ENCODE measurements at regions not wholly inside any gene's neighbourhood (a gene's known extent, or its start where the extent isn't known, plus 50 kb on each side); places are given as distances from the start of the nearest gene placed in this dataset.

DNA sequence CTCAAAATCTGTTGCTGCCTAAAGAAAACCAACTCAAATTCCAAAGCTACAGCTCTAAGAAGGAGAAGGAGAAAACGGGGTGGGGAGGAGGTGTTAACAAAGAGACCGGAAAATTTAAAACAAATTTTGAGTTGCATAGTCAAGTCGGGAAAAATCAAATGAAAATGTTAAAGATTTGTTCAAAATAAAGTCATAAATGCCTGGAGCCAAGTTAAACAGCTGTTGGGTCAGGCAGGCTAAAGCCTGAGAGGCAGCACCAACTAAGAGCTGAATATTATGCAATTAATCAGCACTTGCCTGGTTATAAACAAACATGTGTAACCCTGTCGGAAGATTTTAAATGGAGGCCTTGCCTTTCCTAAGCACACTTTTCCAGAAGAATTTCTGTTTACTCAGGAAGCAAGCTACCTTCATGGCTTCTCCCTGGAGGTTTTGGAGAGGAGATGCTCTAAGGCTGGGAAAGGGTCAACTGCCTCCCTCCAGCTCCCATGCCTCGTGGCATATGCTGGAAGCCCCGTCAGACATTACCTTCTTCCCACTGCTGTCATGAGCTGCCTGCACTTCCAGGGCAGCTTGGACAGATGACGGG lies 270.5 kb downstream of the DMRT2 start:
- TF ChIP-seq, protein P1, sequence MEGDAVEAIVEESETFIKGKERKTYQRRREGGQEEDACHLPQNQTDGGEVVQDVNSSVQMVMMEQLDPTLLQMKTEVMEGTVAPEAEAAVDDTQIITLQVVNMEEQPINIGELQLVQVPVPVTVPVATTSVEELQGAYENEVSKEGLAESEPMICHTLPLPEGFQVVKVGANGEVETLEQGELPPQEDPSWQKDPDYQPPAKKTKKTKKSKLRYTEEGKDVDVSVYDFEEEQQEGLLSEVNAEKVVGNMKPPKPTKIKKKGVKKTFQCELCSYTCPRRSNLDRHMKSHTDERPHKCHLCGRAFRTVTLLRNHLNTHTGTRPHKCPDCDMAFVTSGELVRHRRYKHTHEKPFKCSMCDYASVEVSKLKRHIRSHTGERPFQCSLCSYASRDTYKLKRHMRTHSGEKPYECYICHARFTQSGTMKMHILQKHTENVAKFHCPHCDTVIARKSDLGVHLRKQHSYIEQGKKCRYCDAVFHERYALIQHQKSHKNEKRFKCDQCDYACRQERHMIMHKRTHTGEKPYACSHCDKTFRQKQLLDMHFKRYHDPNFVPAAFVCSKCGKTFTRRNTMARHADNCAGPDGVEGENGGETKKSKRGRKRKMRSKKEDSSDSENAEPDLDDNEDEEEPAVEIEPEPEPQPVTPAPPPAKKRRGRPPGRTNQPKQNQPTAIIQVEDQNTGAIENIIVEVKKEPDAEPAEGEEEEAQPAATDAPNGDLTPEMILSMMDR (conservative IDR thresholded peaks at IDR 0.05 in 1 of 2, IDR thresholded peaks at IDR 0.05 in 1 of 2; ENCODE audit: low read depth in 1 of 2, low read length in 2 of 2) = no peak
- TF ChIP-seq EZH2 (IDR thresholded peaks at IDR 0.05; ENCODE audit: low read length, missing control alignments) = no peak

Data from fibroblast of lung (primary cell).